GM13977 (cell line): ENCODE measurements at regions not wholly inside any gene's neighbourhood (a gene's known extent, or its start where the extent isn't known, plus 50 kb on each side); places are given as distances from the start of the nearest gene placed in this dataset.

ENCODE experiments used
- DNase-seq: peaks from one replicate; pipeline ENCODE4 v3.0.0; 2012; ENCODE audit warnings: low spot score
- in situ Hi-C: fragments of 300-500 bp; cut with MboI; formaldehyde crosslinking; loops from one replicate; pipeline ENCODE4 v1.12.0; 2022; ENCODE audit warnings: low sequenced_read_pairs, low pct_unique_long_range_greater_than_20kb, mixed read lengths, inconsistent platforms; ENCODE audit not compliant: unreplicated experiment
- TF ChIP-seq, protein P1 (sequence below): IDR thresholded peaks from 2 replicates; pipeline ENCODE4 v1.5.1; 2012; ENCODE audit warnings: mild to moderate bottlenecking, control low read depth; ENCODE audit not compliant: insufficient read depth; ENCODE audit errors: extremely low read depth, missing control alignments

GRCh38 chr1:217188280-217189237 lies 442.3 kb downstream of the GPATCH2 start:
- TF ChIP-seq, protein P1, sequence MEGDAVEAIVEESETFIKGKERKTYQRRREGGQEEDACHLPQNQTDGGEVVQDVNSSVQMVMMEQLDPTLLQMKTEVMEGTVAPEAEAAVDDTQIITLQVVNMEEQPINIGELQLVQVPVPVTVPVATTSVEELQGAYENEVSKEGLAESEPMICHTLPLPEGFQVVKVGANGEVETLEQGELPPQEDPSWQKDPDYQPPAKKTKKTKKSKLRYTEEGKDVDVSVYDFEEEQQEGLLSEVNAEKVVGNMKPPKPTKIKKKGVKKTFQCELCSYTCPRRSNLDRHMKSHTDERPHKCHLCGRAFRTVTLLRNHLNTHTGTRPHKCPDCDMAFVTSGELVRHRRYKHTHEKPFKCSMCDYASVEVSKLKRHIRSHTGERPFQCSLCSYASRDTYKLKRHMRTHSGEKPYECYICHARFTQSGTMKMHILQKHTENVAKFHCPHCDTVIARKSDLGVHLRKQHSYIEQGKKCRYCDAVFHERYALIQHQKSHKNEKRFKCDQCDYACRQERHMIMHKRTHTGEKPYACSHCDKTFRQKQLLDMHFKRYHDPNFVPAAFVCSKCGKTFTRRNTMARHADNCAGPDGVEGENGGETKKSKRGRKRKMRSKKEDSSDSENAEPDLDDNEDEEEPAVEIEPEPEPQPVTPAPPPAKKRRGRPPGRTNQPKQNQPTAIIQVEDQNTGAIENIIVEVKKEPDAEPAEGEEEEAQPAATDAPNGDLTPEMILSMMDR = no peak
- DNase-seq = no peak
- in situ Hi-C loops = no loop called here

DNA sequence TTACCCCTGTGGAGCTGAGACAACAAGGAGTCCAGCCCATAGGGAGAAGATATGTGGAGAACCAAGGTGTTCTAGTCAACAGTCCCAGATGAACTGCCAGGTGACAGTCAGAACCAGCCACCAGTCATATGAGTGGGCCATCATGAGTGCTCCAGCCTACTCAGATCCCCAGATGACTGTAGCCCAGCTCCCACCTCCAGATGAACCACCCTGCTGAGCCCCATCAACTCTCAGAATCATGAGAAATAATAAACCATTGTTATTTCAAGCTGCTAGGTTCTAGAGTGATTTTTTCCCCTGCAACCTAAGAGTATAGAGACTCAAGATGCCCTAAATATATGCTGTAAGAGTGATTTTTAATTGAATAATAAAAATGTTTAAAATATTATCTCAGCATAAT lies 444.2 kb downstream of the GPATCH2 start:
- DNase-seq = no peak
- in situ Hi-C loops = no loop called here
- TF ChIP-seq, protein P1 = no peak

- no peak for DNase-seq
- TF ChIP-seq, protein P1 = no peak
- in situ Hi-C loops = no loop called here
These were observed 446.0 kb downstream of the GPATCH2 start for GRCh38 chr1:217184854-217185253.

DNA sequence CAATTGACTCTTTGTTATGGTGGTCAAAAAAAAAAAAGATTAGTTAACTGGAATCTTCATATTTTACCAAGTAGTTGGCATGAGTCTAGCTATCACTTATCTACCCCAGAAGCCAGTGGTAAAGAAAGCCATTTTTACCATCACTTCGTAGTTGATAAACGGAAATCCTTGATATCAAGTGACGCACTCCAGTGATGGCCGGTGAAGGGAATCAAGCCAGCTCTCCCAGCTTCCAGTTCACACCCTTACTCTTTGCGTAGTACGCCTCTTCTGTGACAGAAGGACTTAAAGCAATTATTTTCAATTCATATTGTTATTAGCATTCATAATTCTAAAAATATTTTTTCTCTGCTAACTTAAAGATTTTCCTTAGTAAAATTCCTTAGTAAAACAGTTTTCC lies 447.9 kb downstream of the GPATCH2 start:
- DNase-seq = no peak
- in situ Hi-C loops = no loop called here

GRCh38 chr1:217181756-217182155 lies 449.1 kb downstream of the GPATCH2 start:
- in situ Hi-C loops = no loop called here
- TF ChIP-seq, protein P1 = no peak
- no peak for DNase-seq

More for the DNA sequence above, 447.9 kb downstream of the GPATCH2 start:
- TF ChIP-seq, protein P1 = no peak

DNA sequence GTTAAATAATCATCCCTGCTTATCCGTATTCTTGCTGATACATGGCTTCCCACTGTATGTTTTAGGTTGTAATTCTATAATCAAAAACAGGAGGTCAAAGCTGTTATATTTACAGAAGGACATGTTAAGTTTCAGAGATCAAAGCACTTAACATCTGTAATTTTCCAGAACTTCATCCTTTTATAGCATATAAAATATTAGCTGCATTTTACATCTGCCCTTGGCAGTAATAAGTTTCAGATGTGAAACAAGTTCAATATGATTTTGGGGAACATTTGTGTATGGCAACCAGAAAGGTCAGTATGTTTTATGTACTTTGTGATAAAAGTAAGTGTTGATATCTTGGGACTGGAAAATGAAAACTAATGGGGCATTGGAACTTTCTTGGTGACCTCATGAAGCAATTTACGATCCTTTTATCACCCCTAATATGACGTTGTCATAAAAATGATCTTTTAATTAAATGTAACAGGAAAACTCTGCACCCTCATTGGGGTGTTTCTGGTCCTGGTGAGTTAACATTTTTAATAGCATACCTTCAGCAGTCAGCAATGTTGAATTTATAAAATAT lies 449.6 kb downstream of the GPATCH2 start:
- no peak for DNase-seq
- TF ChIP-seq, protein P1 = no peak
- in situ Hi-C loops = no loop called here
